ENCODE measurements at regions not wholly inside any gene's neighbourhood (a gene's known extent, or its start where the extent isn't known, plus 50 kb on each side); places are given as distances from the start of the nearest gene placed in this dataset.

GRCh38 chr18:41871229-41872000 is 83.6 kb upstream of the PIK3C3 start:
- TF ChIP-seq CTCF (IDR thresholded peaks at IDR 0.05; ENCODE audit: insufficient read depth, low read length, poor library complexity, severe bottlenecking): no peak
- no peak for TF ChIP-seq EZH2phosphoT487 (conservative IDR thresholded peaks at IDR 0.05; ENCODE audit: low read length)

Measured in SU-DHL-6 (cell line).